CD4-positive, CD25-positive, alpha-beta regulatory T cell (primary cell): ENCODE measurements at regions not wholly inside any gene's neighbourhood (a gene's known extent, or its start where the extent isn't known, plus 50 kb on each side); places are given as distances from the start of the nearest gene placed in this dataset.

Experiments
- ATAC-seq, 2 donors: fragments of 150-1000 bp; cut with Tn5 transposase; one replicate each; pipeline ENCODE4 v1.10.0; 2021; ENCODE audit warnings: low read depth in 2 of 2, moderate number of reproducible peaks in 2 of 2, moderate library complexity in 1 of 2
- DNase-seq, 3 donors: peaks; one replicate each; pipeline versions ENCODE4 v3.0.0 to v3.0.0-alpha.2; 2012 to 2022; ENCODE audit warnings: mixed read lengths in 1 of 3
- H3K27ac ChIP-seq: one replicate; pipeline ENCODE4 v1.7.0; 2013; ENCODE audit warnings: mild to moderate bottlenecking, low read length; ENCODE audit not compliant: insufficient read depth, poor library complexity, severe bottlenecking
- H3K27me3 ChIP-seq: one replicate; pipeline ENCODE4 v1.7.0; 2013; ENCODE audit warnings: low read length; ENCODE audit not compliant: control insufficient read depth, insufficient read depth
- H3K36me3 ChIP-seq: one replicate; pipeline ENCODE4 v1.7.0; 2013; ENCODE audit warnings: mild to moderate bottlenecking, low read length, moderate library complexity; ENCODE audit not compliant: control insufficient read depth, insufficient read depth
- H3K4me1 ChIP-seq: 2 replicates; pipeline ENCODE4 v1.7.0; 2013; ENCODE audit warnings: mild to moderate bottlenecking, low read length; ENCODE audit not compliant: insufficient read depth, control insufficient read depth, poor library complexity, severe bottlenecking
- H3K4me3 ChIP-seq: one replicate; pipeline ENCODE4 v1.7.0; 2013; ENCODE audit warnings: low read depth, mild to moderate bottlenecking, low read length, moderate library complexity
- H3K9me3 ChIP-seq, 2 experiments: 1 replicate in 1 of 2; 2 replicates in 1 of 2; pipeline ENCODE4 v1.7.0; 2013; ENCODE audit warnings: low read length in 2 of 2, mild to moderate bottlenecking in 1 of 2, moderate library complexity in 1 of 2; ENCODE audit not compliant: control insufficient read depth in 2 of 2
- H3K27ac Mint-ChIP-seq, 3 donors: one replicate each; pipeline ENCODE4 v1.8.0; 2020 to 2022; ENCODE audit warnings: mild to moderate bottlenecking in 3 of 3, mixed read lengths in 3 of 3, moderate library complexity in 2 of 3
- H3K27me3 Mint-ChIP-seq: one replicate; pipeline ENCODE4 v1.8.0; 2022; ENCODE audit warnings: mild to moderate bottlenecking, mixed read lengths
- H3K36me3 Mint-ChIP-seq: one replicate; pipeline ENCODE4 v1.8.0; 2020; ENCODE audit warnings: mixed read lengths
- H3K4me1 Mint-ChIP-seq, 4 donors: one replicate each; pipeline ENCODE4 v1.8.0; 2020 to 2022; ENCODE audit warnings: mixed read lengths in 4 of 4, mild to moderate bottlenecking in 1 of 4
- H3K4me3 Mint-ChIP-seq, 4 donors: one replicate each; pipeline ENCODE4 v1.8.0; 2020 to 2022; ENCODE audit warnings: mild to moderate bottlenecking in 4 of 4, mixed read lengths in 4 of 4, moderate library complexity in 3 of 4
- H3K9me3 Mint-ChIP-seq, 7 donors: one replicate each; pipeline ENCODE4 v1.8.0; 2020 to 2022; ENCODE audit warnings: mixed read lengths in 7 of 7, mild to moderate bottlenecking in 3 of 7, moderate library complexity in 2 of 7

GRCh38 chr6:22007469-22007868 is 289.4 kb downstream of the PRL start:
- Mint-ChIP-seq H3K27ac (no peak overlapping the region), H3K4me1 (no peaks in the 10 kb centered on the region), H3K27me3 (no peaks in the 10 kb centered on the region), H3K36me3 (no peaks in the 10 kb centered on the region), H3K4me3 (no peak overlapping the region), H3K9me3 (peaks cover 0 to 1% (median 0%) of the 10 kb centered on the region in 7 donors)
- no peak overlapping the region for H3K4me3 ChIP-seq
- no peaks in the 10 kb centered on the region for H3K4me1 ChIP-seq
- H3K36me3 ChIP-seq: no peaks in the 10 kb centered on the region
- no peak overlapping the region for H3K27ac ChIP-seq
- no peaks in the 10 kb centered on the region for H3K27me3 ChIP-seq
- ATAC-seq (no peak), DNase-seq (no peak)
- H3K9me3 ChIP-seq: no peaks in the 10 kb centered on the region

GRCh38 chr6:22008248-22008836 is 288.5 kb downstream of the PRL start:
- no peak overlapping the region for H3K27ac ChIP-seq
- ATAC-seq (no peak), DNase-seq (no peak)
- Mint-ChIP-seq H3K9me3 (peaks cover 0 to under 1% (median 0%) of the 10 kb centered on the region in 7 donors), H3K36me3 (no peaks in the 10 kb centered on the region), H3K4me1 (no peaks in the 10 kb centered on the region), H3K4me3 (no peak overlapping the region), H3K27me3 (no peaks in the 10 kb centered on the region), H3K27ac (no peak overlapping the region)
- H3K4me3 ChIP-seq: no peak overlapping the region
- H3K27me3 ChIP-seq: no peaks in the 10 kb centered on the region
- no peaks in the 10 kb centered on the region for H3K36me3 ChIP-seq
- H3K9me3 ChIP-seq: no peaks in the 10 kb centered on the region
- H3K4me1 ChIP-seq: no peaks in the 10 kb centered on the region

DNA sequence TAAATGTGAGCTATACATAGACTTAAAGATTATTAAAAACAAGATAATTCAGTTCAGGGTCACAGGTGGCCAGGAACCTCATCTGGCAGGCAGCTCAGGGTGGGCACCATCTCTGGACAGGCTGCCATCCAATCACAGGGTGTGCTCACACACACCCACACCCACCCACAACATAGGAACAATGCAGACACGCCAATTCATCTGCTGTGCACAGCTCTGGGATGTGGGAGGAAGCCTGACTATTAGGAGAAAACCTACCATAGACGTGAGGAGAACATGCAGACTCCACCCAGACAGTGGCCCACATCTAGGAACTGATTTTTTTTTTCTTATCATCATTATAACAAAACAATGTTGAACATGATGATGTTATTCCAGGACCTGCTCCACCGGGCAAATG is 286.7 kb downstream of the PRL start:
- no peaks in the 10 kb centered on the region for H3K9me3 ChIP-seq
- H3K36me3 ChIP-seq: no peaks in the 10 kb centered on the region
- no peak overlapping the region for H3K27ac ChIP-seq
- Mint-ChIP-seq H3K4me1 (no peaks in the 10 kb centered on the region), H3K36me3 (no peaks in the 10 kb centered on the region), H3K4me3 (no peak overlapping the region), H3K27ac (no peak overlapping the region), H3K9me3 (peaks cover 0 to 4% (median 0%) of the 10 kb centered on the region in 7 donors), H3K27me3 (no peaks in the 10 kb centered on the region)
- H3K27me3 ChIP-seq: no peaks in the 10 kb centered on the region
- no peak for ATAC-seq
- DNase-seq: no peak
- H3K4me1 ChIP-seq: no peaks in the 10 kb centered on the region
- no peak overlapping the region for H3K4me3 ChIP-seq

- H3K27me3 ChIP-seq: no peaks in the 10 kb centered on the region
- H3K4me1 ChIP-seq: no peaks in the 10 kb centered on the region
- no peaks in the 10 kb centered on the region for H3K9me3 ChIP-seq
- H3K27me3 Mint-ChIP-seq: no peaks in the 10 kb centered on the region
- no peak overlapping the region for H3K27ac Mint-ChIP-seq
- no peak overlapping the region for H3K27ac ChIP-seq
- H3K36me3 ChIP-seq: no peaks in the 10 kb centered on the region
- H3K4me1 Mint-ChIP-seq: no peaks in the 10 kb centered on the region
- ATAC-seq (no peak), DNase-seq (no peak)
- H3K36me3 Mint-ChIP-seq: no peaks in the 10 kb centered on the region
- no peak overlapping the region for H3K4me3 ChIP-seq
- peaks cover 0 to 4% (median 0%) of the 10 kb centered on the region in 7 donors for H3K9me3 Mint-ChIP-seq
- no peak overlapping the region for H3K4me3 Mint-ChIP-seq
These were observed 281.6 kb downstream of the PRL start for GRCh38 chr6:22015216-22015615.

DNA sequence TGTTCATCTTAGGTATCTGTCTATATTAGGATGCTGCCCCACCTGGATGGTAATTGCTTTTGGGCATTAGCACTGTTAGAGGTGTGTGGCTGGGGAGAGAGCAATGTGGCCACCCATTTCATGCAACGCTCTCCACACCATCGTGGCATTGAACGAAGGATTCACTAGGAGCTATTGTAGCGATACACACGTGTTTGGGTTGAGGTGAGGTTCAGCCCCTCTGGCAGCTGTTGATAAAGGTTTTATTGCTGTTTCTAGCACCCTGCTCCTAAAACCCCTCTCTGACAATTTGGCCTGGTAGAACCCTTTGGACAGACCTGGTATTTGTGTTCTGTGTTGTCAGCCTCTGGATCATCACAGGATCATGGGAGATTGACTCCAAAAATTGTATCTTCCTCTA is 280.9 kb downstream of the PRL start:
- H3K27me3 ChIP-seq: no peaks in the 10 kb centered on the region
- Mint-ChIP-seq H3K27me3 (no peaks in the 10 kb centered on the region), H3K4me3 (no peak overlapping the region), H3K27ac (no peak overlapping the region), H3K36me3 (no peaks in the 10 kb centered on the region), H3K4me1 (no peaks in the 10 kb centered on the region), H3K9me3 (peaks cover 0 to 4% (median 0%) of the 10 kb centered on the region in 7 donors)
- no peaks in the 10 kb centered on the region for H3K9me3 ChIP-seq
- H3K27ac ChIP-seq: no peak overlapping the region
- DNase-seq: no peak
- no peak for ATAC-seq
- H3K4me3 ChIP-seq: no peak overlapping the region
- H3K36me3 ChIP-seq: no peaks in the 10 kb centered on the region
- no peaks in the 10 kb centered on the region for H3K4me1 ChIP-seq

GRCh38 chr6:22017272-22017671 is 279.6 kb downstream of the PRL start:
- Mint-ChIP-seq H3K9me3 (peaks cover 2 to 4% (median 3%) of the 10 kb centered on the region in 7 donors), H3K27ac (no peak overlapping the region), H3K4me1 (no peaks in the 10 kb centered on the region), H3K36me3 (no peaks in the 10 kb centered on the region), H3K27me3 (no peaks in the 10 kb centered on the region), H3K4me3 (no peak overlapping the region)
- Histone ChIP-seq H3K4me1 (no peaks in the 10 kb centered on the region), H3K4me3 (no peak overlapping the region), H3K36me3 (no peaks in the 10 kb centered on the region), H3K27me3 (no peaks in the 10 kb centered on the region), H3K27ac (no peak overlapping the region), H3K9me3 (no peaks in the 10 kb centered on the region)
- no peak for DNase-seq
- ATAC-seq: no peak

- H3K36me3 Mint-ChIP-seq: no peaks in the 10 kb centered on the region
- H3K27me3 Mint-ChIP-seq: no peaks in the 10 kb centered on the region
- Histone ChIP-seq H3K4me1 (no peaks in the 10 kb centered on the region), H3K27me3 (no peaks in the 10 kb centered on the region), H3K27ac (no peak overlapping the region), H3K36me3 (no peaks in the 10 kb centered on the region), H3K9me3 (no peaks in the 10 kb centered on the region), H3K4me3 (no peak overlapping the region)
- H3K4me3 Mint-ChIP-seq: no peak overlapping the region
- no peaks in the 10 kb centered on the region for H3K4me1 Mint-ChIP-seq
- H3K27ac Mint-ChIP-seq: no peak overlapping the region
- DNase-seq (no peak), ATAC-seq (no peak)
- H3K9me3 Mint-ChIP-seq: peaks cover 3 to 8% (median 4%) of the 10 kb centered on the region in 7 donors
These were observed 279.1 kb downstream of the PRL start for GRCh38 chr6:22017766-22018165.

DNA sequence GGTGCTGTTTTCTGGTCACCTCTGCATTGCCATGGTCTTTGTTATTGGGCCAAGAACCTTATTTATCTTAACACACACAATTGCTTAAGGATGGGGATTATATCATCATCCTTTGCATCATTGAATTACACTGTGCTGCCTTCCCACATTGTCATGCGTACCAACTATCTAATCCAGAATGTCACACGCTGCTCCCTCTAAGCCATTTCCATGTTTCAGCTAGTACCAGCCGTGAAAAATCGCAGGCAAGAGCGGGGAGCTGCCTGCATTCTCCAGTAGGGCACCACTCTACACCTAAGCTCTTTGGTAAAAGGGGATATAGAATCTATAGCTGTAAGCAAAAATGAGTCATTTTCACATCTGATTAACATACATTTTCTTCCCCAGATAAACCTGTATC is 277.0 kb downstream of the PRL start:
- Mint-ChIP-seq H3K27ac (no peak overlapping the region), H3K36me3 (no peaks in the 10 kb centered on the region), H3K9me3 (peaks cover 0 to 13% (median 4%) of the 10 kb centered on the region in 7 donors), H3K4me3 (no peak overlapping the region), H3K4me1 (peaks cover 0 to 2% (median 0%) of the 10 kb centered on the region in 4 donors), H3K27me3 (no peaks in the 10 kb centered on the region)
- Histone ChIP-seq H3K9me3 (no peaks in the 10 kb centered on the region), H3K27ac (no peak overlapping the region), H3K27me3 (no peaks in the 10 kb centered on the region), H3K36me3 (no peaks in the 10 kb centered on the region), H3K4me3 (no peak overlapping the region), H3K4me1 (no peaks in the 10 kb centered on the region)
- no peak for ATAC-seq
- no peak for DNase-seq
